ENCODE measurements at regions not wholly inside any gene's neighbourhood (a gene's known extent, or its start where the extent isn't known, plus 50 kb on each side); places are given as distances from the start of the nearest gene placed in this dataset.

DNA sequence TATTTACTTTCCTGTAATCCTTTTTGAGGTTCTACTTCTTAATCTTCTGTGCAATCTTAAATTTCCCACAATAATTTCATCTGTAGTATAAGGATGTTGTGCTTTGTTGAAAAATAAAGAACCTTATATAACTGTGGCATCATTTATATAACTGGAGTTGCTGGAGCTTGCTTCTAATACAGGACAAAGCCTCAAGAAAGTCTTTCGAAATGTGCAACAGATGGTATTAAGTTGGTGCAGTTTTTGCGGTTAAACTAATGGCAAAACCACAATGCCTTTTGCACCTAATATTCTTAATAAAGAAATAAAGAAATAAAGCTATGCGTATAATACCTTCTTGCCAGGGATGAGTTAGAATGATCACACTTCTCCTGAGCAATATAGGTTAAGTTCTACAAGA lies 180.0 kb downstream of the KITLG start:
- H3K27ac Mint-ChIP-seq = no peak overlapping the region
- no peaks in the 10 kb centered on the region for H3K27me3 Mint-ChIP-seq
- no peaks in the 10 kb centered on the region for H3K9me3 Mint-ChIP-seq
- no peak overlapping the region for H3K4me3 Mint-ChIP-seq
- no peaks in the 10 kb centered on the region for H3K4me1 Mint-ChIP-seq
- DNase-seq (no peak), ATAC-seq (replicated peaks) (no peak)
- no peaks in the 10 kb centered on the region for H3K36me3 Mint-ChIP-seq

DNA sequence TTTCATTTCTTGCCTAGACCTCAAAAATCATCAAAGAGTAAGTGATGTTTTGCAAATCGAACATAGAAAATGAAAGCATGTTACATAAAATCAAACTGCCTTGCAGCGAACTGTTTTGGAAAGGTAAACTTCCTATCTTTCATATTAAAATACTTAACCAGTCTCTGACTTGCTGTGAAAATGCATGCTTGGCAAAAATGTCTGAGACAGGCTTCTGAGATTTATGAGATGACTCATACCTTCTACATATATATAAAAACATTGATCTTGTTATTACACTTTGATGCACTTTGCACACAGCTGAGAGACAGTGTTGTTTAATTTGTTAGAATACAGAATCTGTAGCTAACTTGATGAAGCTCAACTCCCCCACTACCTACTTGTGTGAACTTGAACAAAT lies 179.1 kb downstream of the KITLG start:
- DNase-seq (no peak), ATAC-seq (replicated peaks) (no peak)
- H3K4me1 Mint-ChIP-seq = no peaks in the 10 kb centered on the region
- no peaks in the 10 kb centered on the region for H3K27me3 Mint-ChIP-seq
- no peak overlapping the region for H3K4me3 Mint-ChIP-seq
- H3K27ac Mint-ChIP-seq = no peak overlapping the region
- H3K9me3 Mint-ChIP-seq = no peaks in the 10 kb centered on the region
- no peaks in the 10 kb centered on the region for H3K36me3 Mint-ChIP-seq

DNA sequence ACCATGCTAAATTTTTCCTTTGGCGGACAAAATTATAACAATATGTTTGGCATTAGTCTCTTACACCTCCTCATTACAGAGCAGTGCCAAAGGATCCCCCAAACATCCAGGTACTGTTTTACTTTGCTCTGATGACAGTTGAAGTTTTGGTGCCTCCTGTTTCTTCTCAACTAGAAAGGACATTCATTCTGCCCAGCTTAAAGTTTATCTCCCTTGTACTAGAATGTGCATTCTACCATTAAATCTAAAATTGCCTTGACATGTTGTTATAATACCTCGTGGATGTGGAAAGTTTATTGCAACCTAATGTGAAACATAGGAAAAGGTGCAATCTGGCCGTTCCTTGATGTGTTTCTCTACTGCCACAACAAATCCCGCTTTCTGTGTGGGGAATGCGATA lies 173.4 kb downstream of the KITLG start:
- DNase-seq (no peak), ATAC-seq (replicated peaks) (no peak)
- Mint-ChIP-seq H3K27ac (no peak overlapping the region), H3K4me3 (no peak overlapping the region), H3K9me3 (no peaks in the 10 kb centered on the region), H3K27me3 (no peaks in the 10 kb centered on the region), H3K36me3 (no peaks in the 10 kb centered on the region), H3K4me1 (no peaks in the 10 kb centered on the region)

DNA sequence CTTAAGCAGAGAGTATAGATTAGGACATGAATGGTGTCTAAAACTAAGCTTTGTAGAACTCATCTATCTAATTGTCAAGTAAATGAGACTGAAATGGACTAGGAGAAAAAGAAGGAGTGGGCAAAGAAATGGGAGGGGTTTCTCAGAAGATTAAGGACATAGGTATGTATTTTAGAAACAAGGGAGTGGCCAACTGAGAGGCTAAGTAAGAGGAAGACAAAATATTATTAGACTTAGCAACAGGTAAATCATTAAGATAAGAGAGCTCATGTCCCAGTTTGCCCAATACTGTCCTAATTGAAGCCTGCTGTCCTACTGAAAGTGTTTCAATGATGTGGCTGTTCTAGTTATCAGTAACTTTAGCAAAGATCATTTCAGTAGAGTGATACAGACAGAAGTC lies 171.4 kb downstream of the KITLG start:
- Mint-ChIP-seq H3K36me3 (no peaks in the 10 kb centered on the region), H3K27ac (no peak overlapping the region), H3K27me3 (no peaks in the 10 kb centered on the region), H3K9me3 (no peaks in the 10 kb centered on the region), H3K4me3 (no peak overlapping the region), H3K4me1 (no peaks in the 10 kb centered on the region)
- DNase-seq (no peak), ATAC-seq (replicated peaks) (no peak)

DNA sequence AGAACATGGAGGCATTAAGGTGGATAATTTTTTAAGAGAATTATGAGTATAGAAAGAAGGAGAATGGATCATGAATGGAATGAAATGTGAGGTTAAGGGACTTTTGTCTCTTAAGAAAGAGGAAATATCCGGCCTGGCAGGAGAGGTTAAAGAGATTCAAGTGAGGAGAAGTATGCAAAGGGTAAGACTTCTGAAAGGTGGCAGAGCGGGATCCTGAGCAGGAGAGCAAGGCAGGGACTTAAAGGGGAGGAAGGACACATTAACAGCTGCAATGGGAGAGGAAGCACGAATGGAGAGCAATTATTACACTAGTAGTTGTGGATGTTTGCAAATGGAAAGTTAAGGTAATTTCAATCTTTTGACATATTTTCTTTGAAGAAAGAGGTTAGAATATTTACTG lies 171.0 kb downstream of the KITLG start:
- no peaks in the 10 kb centered on the region for H3K36me3 Mint-ChIP-seq
- DNase-seq = no peak
- no peak overlapping the region for H3K4me3 Mint-ChIP-seq
- no peaks in the 10 kb centered on the region for H3K4me1 Mint-ChIP-seq
- ATAC-seq (replicated peaks) = no peak
- no peaks in the 10 kb centered on the region for H3K27me3 Mint-ChIP-seq
- H3K27ac Mint-ChIP-seq = no peak overlapping the region
- no peaks in the 10 kb centered on the region for H3K9me3 Mint-ChIP-seq

DNA sequence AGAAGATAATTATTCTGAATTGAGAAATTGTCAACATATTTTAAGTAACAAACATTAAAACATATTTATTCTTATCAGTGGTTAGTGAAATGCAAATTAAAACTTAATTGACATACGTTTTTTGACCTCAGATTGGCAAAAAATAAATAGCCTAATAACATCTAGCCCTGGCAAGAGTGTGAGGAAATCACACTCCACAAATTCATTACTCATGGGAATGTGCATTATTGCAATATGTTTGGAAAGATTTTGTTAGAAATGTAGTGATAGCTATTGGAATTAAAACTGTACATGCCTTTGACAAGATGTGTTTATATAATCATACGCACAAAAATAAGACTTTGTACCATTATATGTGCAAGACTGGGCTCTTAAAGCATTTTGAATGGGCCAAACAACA lies 168.6 kb downstream of the KITLG start:
- Mint-ChIP-seq H3K9me3 (no peaks in the 10 kb centered on the region), H3K27ac (no peak overlapping the region), H3K4me1 (no peaks in the 10 kb centered on the region), H3K27me3 (no peaks in the 10 kb centered on the region), H3K4me3 (no peak overlapping the region), H3K36me3 (no peaks in the 10 kb centered on the region)
- ATAC-seq (replicated peaks) (no peak), DNase-seq (no peak)

DNA sequence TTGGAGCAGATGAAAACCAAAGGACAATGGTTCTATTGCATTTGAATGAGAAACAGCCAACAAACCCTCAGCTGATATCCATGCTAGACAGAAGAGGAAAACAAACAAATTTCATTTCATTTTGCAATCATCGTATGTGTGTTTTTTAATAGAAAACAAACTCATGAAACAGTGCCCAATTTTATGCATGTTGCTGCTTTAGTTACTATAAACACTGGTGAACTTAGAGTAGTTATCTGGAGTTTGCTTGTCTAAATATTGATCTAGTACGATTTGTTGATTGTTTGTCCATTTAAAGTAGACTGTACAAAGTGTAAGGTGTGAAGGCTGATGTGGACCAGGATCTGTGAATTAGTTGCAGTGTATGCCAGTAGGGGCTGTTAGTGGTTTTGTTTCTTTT lies 166.6 kb downstream of the KITLG start:
- Mint-ChIP-seq H3K9me3 (no peaks in the 10 kb centered on the region), H3K4me1 (no peaks in the 10 kb centered on the region), H3K36me3 (no peaks in the 10 kb centered on the region), H3K27ac (no peak overlapping the region), H3K27me3 (no peaks in the 10 kb centered on the region), H3K4me3 (no peak overlapping the region)
- ATAC-seq (replicated peaks) (no peak), DNase-seq (no peak)

DNA sequence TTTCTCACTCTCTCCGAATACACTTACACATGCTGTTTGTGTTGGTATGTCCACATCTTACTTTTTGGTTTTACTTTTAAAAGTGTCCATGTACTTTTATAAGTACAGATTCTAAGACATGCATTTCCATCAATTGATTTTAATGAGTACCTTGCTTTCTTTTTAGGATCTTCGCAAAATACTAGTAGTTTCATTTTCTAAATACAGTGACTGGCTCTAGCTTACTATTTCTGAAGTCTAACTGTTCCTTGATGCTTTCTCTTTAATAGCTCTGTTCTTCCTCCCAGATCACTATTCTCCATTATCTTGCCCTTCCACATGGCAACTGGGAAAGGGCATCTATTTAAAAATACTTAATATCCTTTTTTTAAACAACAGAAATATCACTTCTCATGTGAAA lies 164.1 kb downstream of the KITLG start:
- no peaks in the 10 kb centered on the region for H3K9me3 Mint-ChIP-seq
- no peak overlapping the region for H3K4me3 Mint-ChIP-seq
- ATAC-seq (replicated peaks) = no peak
- H3K4me1 Mint-ChIP-seq = no peaks in the 10 kb centered on the region
- no peak overlapping the region for H3K27ac Mint-ChIP-seq
- DNase-seq = no peak
- H3K36me3 Mint-ChIP-seq = no peaks in the 10 kb centered on the region
- no peaks in the 10 kb centered on the region for H3K27me3 Mint-ChIP-seq

DNA sequence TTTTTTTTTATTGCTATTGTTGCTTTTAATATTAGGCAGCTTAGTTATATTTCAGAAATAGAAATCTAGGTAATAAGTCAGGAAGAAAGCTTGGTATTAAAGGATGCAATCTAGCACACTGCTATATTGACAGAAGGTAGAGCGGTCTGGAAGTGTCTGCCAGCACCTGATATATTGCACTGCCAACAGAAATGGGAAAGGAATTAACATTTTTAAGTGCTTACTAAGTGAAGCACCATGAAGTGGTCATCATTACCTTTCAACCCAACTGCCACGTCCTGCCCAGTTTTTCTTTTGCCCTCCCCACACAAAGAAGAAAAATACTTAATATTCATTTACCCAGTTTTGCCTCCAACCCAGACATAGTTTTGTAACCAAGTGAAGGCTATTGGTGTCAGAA lies 163.5 kb downstream of the KITLG start:
- H3K36me3 Mint-ChIP-seq = no peaks in the 10 kb centered on the region
- H3K9me3 Mint-ChIP-seq = no peaks in the 10 kb centered on the region
- no peak overlapping the region for H3K4me3 Mint-ChIP-seq
- no peaks in the 10 kb centered on the region for H3K4me1 Mint-ChIP-seq
- no peak for ATAC-seq (replicated peaks)
- no peaks in the 10 kb centered on the region for H3K27me3 Mint-ChIP-seq
- no peak for DNase-seq
- no peak overlapping the region for H3K27ac Mint-ChIP-seq

DNA sequence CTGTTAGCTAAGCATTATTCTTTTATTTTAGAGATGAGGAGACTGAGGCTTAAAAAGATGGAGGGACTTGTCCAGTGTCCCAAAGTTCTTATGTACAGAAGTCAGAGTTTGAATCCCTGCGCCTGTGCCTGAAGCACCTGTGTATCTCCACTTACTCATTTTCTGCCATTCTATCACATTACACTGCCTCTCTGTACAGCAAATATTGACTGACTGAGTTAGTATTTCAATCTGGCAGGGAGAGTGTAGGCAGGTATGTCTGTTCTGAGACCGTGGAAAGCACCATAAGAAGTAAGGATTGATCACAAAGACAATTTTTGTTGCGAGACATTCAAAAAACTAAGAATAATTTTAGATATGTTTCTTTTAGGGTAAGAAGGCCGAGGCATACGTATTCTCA lies 162.7 kb downstream of the KITLG start:
- H3K4me1 Mint-ChIP-seq = no peaks in the 10 kb centered on the region
- no peaks in the 10 kb centered on the region for H3K9me3 Mint-ChIP-seq
- no peaks in the 10 kb centered on the region for H3K36me3 Mint-ChIP-seq
- DNase-seq = no peak
- H3K27me3 Mint-ChIP-seq = no peaks in the 10 kb centered on the region
- H3K27ac Mint-ChIP-seq = no peak overlapping the region
- no peak for ATAC-seq (replicated peaks)
- no peak overlapping the region for H3K4me3 Mint-ChIP-seq

DNA sequence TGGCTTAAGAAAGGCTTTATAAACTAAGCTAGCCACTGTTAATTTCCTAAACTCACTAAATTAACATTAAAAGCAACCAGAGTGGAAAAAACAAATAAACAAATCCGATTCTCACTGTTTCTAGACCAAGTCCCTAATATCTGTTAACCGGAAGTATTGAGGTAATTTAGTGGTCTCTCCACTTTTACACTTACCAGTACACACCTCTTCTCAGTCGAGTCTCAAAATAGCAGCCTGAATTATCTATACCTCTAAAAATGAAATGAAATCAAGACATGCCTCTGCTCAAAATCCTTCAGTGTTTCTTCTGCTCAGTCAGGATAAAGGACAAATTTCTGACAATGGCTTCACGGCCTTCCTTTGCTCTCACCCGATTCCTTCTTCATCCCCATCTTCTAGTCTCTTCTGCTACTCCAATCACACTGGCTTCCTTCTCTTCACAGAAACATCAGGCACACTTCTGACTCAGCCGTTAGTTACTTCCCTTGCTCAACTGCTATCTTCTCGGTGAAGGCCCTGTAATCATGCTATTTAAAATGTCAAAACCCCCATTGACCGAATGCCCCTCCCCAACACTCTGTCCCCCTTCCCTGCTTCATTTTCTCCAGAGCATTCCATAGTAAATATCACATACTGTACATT lies 161.3 kb downstream of the KITLG start:
- H3K27ac Mint-ChIP-seq = no peak overlapping the region
- no peaks in the 10 kb centered on the region for H3K4me1 Mint-ChIP-seq
- no peaks in the 10 kb centered on the region for H3K36me3 Mint-ChIP-seq
- H3K9me3 Mint-ChIP-seq = no peaks in the 10 kb centered on the region
- H3K27me3 Mint-ChIP-seq = no peaks in the 10 kb centered on the region
- no peak for ATAC-seq (replicated peaks)
- no peak for DNase-seq
- H3K4me3 Mint-ChIP-seq = no peak overlapping the region

DNA sequence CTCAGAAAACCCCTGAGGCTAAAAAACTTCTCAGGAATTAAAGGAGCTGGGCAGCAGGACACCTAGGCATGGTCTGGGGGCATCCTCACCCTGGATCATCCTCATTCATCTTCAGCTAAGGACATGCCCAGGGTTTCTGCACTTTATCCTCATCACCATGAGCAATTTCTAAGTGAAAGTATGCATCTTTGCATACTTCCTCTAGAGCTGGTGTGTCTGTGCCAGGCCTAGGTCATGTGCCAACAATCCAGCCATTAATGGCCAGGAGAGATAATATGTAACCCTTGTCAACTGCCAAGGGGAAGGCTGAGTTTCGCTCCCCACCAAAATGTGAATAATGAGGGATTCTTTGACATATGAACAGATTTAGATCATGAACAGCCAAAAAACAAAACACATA lies 160.5 kb downstream of the KITLG start:
- ATAC-seq (replicated peaks) (no peak), DNase-seq (no peak)
- no peaks in the 10 kb centered on the region for H3K27me3 Mint-ChIP-seq
- H3K9me3 Mint-ChIP-seq = no peaks in the 10 kb centered on the region
- no peaks in the 10 kb centered on the region for H3K4me1 Mint-ChIP-seq
- no peaks in the 10 kb centered on the region for H3K36me3 Mint-ChIP-seq
- H3K27ac Mint-ChIP-seq = no peak overlapping the region
- no peak overlapping the region for H3K4me3 Mint-ChIP-seq

DNA sequence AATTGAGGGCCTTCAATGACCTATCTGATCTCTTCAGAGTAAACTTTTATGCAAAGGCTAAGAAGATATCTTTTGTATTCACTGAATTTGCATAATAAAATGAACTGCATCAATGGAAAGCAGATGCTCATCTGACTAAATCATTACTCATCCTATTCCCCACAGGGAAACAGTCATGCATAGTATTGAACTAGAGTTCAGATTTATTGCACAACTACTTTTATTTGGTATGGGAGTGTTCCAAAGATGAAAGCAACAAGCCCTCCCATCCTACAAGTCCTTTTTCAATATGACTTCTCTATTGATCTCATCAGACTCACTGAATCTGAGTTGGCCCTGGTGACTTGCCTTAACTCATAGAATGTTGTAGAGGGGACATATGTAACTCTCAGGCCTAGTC lies 159.8 kb downstream of the KITLG start:
- no peaks in the 10 kb centered on the region for H3K4me1 Mint-ChIP-seq
- H3K4me3 Mint-ChIP-seq = no peak overlapping the region
- H3K9me3 Mint-ChIP-seq = no peaks in the 10 kb centered on the region
- no peak for ATAC-seq (replicated peaks)
- DNase-seq = no peak
- H3K36me3 Mint-ChIP-seq = no peaks in the 10 kb centered on the region
- H3K27me3 Mint-ChIP-seq = no peaks in the 10 kb centered on the region
- no peak overlapping the region for H3K27ac Mint-ChIP-seq

DNA sequence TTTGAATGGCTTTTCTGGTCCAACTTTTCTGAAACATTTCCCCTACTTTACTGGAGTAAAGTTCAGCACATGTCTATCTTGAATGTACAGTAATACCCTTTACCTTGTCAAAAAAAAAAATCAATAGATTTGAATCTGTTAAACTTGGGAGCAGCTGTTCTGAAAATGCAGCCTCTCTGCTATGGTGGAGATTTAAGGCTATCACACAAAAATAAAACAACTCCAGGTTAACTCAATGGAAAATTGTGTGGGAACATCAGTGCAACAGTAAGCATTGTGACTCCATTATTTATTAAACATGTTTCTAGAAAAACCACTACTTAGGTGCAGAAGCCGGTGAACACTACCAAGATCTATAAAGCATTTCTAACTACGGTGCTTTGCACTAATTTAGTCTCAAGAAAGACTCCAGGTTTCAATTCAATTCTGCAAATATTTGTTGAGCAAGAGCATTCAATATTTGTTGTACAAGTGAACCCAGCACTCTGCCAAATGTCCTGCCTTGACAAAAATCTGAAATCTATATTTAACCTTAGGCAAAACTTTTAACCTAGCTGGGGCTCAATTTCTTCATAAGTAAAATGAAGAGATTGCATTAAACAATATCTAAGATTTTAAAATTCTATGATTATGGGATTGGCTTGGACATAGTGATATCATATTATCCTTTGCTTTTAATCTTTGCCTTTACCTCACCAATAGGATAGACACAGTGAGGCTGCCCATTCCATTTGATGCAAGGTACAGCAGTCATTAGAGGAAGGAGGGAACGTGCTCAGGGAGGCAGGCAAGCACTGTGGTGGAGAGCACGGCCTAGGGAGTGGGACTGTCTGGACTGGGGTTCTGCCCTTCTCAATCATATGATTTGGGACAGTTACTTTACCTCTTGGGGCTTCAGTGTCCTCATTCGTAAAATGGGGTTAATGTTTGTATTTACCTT lies 155.2 kb downstream of the KITLG start:
- Mint-ChIP-seq H3K27me3 (no peaks in the 10 kb centered on the region), H3K36me3 (no peaks in the 10 kb centered on the region), H3K27ac (no peak overlapping the region), H3K9me3 (peaks cover 4 to 5% of the 10 kb centered on the region in 2 donors), H3K4me3 (no peak overlapping the region), H3K4me1 (no peaks in the 10 kb centered on the region)
- DNase-seq (no peak), ATAC-seq (replicated peaks) (no peak)

DNA sequence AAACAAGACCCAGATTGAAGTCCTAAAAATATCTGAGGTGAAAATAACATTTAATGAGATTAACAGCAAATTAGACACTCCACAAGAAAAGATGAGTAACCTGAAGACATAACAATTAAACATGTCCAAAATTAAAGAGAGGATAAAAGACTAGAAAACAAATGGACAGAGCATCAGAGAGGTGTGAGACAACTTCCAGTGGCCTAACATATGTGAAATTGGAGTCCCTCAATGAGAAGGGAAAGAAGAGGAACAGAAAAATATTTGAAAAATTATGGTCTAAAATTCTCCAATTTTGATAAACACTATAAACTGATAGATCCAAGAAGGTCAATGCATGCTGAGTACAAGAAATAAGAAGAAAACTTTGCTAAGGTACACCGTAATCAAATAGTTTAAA lies 151.9 kb downstream of the KITLG start:
- no peak for ATAC-seq (replicated peaks)
- Mint-ChIP-seq H3K9me3 (peaks cover 4 to 5% of the 10 kb centered on the region in 2 donors), H3K4me1 (no peaks in the 10 kb centered on the region), H3K4me3 (no peak overlapping the region), H3K27ac (no peak overlapping the region), H3K36me3 (no peaks in the 10 kb centered on the region), H3K27me3 (no peaks in the 10 kb centered on the region)
- DNase-seq = no peak

Measured in stimulated activated naive B cell treated with anti-CD40 and anti-IgM and Interleukin-4, amounts not matched to agents 10 μg/mL and 1 μg/mL and 100 μg/mL, for 72 hours (primary cell).